GM13977 (cell line): ENCODE measurements at regions not wholly inside any gene's neighbourhood (a gene's known extent, or its start where the extent isn't known, plus 50 kb on each side); places are given as distances from the start of the nearest gene placed in this dataset.

ENCODE experiments used
- DNase-seq: peaks from one replicate; pipeline ENCODE4 v3.0.0; 2012; ENCODE audit warnings: low spot score
- CTCF ChIP-seq: IDR thresholded peaks from 2 replicates; pipeline ENCODE4 v1.5.1; 2012; ENCODE audit warnings: mild to moderate bottlenecking, control low read depth; ENCODE audit not compliant: insufficient read depth; ENCODE audit errors: extremely low read depth, missing control alignments
- in situ Hi-C: fragments of 300-500 bp; cut with MboI; formaldehyde crosslinking; loops from one replicate; pipeline ENCODE4 v1.12.0; 2022; ENCODE audit warnings: low sequenced_read_pairs, low pct_unique_long_range_greater_than_20kb, mixed read lengths, inconsistent platforms; ENCODE audit not compliant: unreplicated experiment

GRCh38 chr4:101464596-101464995, 117.3 kb upstream of the PPP3CA start:
- in situ Hi-C loops: no loop called here
- DNase-seq: no peak

GRCh38 chr4:101458914-101459313, 111.6 kb upstream of the PPP3CA start:
- DNase-seq: no peak
- no peak for TF ChIP-seq CTCF
- in situ Hi-C loops: no loop called here

More at GRCh38 chr4:101464596-101464995, 117.3 kb upstream of the PPP3CA start:
- no peak for TF ChIP-seq CTCF

GRCh38 chr4:101458473-101458872, 111.1 kb upstream of the PPP3CA start:
- TF ChIP-seq CTCF: no peak
- DNase-seq: no peak
- in situ Hi-C loops: no loop called here

- no peak for TF ChIP-seq CTCF
- no peak for DNase-seq
- in situ Hi-C loops: no loop called here
These were observed 103.8 kb upstream of the PPP3CA start for GRCh38 chr4:101451086-101451485.

- in situ Hi-C loops: no loop called here
- TF ChIP-seq CTCF: no peak
- no peak for DNase-seq
These were observed 94.1 kb upstream of the PPP3CA start for GRCh38 chr4:101441446-101441845.

- no peak for TF ChIP-seq CTCF
- in situ Hi-C loops: no loop called here
- DNase-seq: no peak
These were observed 92.6 kb upstream of the PPP3CA start for GRCh38 chr4:101439926-101440325.

- DNase-seq: no peak
- in situ Hi-C loops: no loop called here
These were observed 74.1 kb upstream of the PPP3CA start for GRCh38 chr4:101421386-101421785.

More at GRCh38 chr4:101421386-101421785, 74.1 kb upstream of the PPP3CA start:
- no peak for TF ChIP-seq CTCF
